ENCODE measurements at regions not wholly inside any gene's neighbourhood (a gene's known extent, or its start where the extent isn't known, plus 50 kb on each side); places are given as distances from the start of the nearest gene placed in this dataset.
"Not testable (repeated sequence)": the region's sequence is repeated elsewhere in the genome, so short reads cannot be mapped to it uniquely, and the experiment has no call there.

- no peak for DNase-seq
These were observed 513.8 kb upstream of the CCDC196 start for GRCh38 chr14:65972346-65972870.

GRCh38 chr14:65972891-65973290 is 513.3 kb upstream of the CCDC196 start:
- DNase-seq = no peak

DNA sequence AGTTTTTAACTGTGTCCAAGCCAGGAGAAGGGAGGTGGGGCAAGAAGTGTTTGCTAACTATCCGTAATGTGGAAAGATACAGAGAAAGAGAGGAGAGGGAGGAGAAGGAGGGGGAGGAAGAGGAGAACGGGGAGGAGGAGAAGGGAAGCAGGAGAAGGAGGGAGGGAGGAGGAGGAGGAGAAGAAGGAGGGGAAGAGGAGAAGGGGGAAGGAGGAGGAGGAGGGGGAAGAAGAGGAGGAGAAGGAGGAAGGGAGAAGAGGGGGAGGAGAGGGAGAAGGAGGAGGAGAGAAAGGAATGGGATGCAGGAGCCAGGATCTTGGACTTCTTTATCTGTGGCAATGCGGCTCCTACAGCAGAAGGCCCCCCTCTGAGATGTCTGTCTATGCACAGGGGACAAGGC is 510.3 kb upstream of the CCDC196 start:
- DNase-seq = no peak

DNA sequence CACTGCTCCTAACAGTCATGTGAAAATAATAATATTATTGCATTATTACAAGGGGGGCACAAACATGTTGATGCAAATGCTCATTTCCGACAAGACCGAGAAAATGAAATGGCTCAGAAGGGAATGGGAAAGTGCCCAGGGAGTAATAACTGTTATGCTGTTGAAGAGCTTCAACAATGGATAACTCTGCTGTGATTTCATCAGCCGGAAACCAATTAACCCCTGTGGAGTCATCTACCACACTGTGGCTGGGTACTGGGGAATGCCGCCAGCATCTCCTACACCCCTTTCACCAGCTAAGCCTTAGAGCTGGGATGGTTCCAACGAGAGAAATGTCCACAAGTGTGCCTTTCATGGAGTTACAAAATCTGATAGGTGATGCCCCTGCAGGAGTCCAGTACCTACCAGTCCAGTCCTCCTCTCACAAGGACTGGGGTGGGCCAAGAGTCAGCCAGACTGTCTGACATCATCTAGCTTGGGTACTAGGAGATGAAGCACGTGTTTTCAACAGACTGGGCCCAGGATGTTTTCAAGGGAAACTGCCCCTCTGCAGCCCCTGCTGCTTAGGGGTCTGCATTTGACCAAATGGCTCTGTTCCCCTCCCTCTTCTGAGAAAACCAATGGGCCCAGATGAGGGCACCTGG is 509.3 kb upstream of the CCDC196 start:
- DNase-seq = no peak

- no peak for DNase-seq
These were observed 504.9 kb upstream of the CCDC196 start for GRCh38 chr14:65981192-65981843.

GRCh38 chr14:65986041-65986440 is 500.1 kb upstream of the CCDC196 start:
- no peak for DNase-seq

DNA sequence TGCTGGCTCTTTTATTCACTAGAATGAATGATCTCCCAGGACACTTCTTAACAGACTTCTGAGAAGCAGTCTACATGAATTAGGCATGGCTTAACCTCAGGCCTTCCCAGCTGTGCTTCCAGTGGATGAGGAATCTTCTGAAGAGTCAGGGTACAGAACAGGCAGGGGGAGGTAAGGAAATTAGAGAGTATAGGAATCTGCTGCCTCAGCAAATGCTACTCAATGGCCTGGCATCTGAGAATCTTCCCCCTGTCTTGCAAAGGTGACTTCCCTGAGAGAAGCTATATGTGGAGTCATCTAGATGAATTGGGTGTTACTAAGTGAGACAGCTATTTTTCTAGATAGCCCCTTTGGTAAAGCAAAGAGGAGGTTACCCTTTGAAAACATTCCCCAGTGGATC is 496.2 kb upstream of the CCDC196 start:
- no peak for DNase-seq

DNA sequence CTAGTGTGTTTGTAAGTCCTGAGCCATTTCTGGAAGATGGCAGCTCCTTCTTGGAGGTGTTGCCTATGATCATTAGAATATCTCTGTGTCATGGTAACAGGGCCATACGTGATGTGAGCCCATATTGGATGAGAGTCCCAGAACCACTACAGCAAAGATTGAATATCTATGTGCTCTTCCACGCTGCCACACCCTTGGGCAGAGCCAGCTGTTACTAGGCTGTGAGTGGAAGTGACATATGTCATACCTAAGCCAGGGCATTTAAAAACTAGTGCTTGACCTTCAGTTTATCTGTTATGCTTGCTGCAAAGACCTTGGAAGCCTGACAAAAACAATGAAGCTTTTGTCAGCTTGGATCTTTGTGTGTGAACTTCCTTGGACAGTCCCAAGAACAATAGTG is 495.1 kb upstream of the CCDC196 start:
- DNase-seq = no peak

DNA sequence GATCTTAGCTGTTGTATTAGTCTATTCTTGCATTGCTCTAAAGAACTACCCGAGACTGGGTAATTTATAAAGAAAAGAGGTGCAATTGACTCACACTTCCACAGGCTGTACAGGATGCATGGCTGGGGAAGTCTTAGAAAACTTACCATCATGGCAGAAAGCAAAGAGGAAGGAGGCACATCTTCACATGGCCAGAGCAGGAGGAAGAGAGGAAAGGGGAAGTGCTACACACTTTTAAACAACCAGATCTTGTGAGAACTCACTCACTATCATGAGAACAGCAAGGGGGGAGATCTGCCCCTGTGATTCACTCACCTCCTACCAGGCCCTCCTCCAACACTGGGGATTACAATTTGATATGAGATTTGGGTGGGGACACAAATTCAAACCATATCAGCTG is 494.2 kb upstream of the CCDC196 start:
- not testable (repeated sequence) for DNase-seq

DNA sequence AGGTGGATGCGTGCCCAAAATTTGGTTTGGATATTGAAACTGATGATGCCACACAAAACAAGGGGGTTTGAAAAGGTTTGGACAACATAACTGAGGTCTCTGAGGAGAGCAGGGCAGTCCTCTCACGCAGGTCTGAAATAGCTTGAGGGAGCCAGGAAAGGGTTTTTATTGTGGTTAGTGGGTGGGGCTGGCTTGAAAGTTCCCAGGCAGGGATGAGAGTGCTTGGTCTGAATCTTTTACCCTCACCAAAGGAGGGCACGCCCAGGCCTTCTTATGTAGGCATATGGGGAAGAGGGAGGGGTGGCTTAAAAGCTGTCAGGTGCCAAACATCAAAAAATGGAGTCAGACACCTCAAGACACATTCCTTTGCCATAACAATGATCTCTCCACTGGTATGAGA is 493.1 kb upstream of the CCDC196 start:
- no peak for DNase-seq

GRCh38 chr14:65993996-65994395 is 492.2 kb upstream of the CCDC196 start:
- no peak for DNase-seq

GRCh38 chr14:65997347-65997746 is 488.8 kb upstream of the CCDC196 start:
- DNase-seq = no peak

DNA sequence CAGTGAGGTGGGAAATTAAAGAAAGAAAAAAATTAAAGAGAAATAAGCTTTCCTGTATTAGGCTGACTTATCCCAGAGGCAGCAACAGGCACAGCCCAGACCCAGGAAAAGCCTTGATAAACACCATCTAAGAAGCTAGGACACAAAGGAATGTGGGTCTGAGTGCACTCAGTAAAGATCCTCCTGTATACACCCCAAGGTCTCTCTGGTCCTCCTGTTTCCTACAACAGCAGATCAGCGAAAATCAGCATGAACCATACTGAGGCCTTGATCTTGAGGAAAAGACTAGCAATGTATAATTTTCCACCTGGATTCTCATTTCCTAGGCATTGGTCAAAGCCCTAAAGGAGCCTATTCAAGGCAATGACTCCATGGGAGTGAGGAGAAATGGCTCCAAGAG is 486.3 kb upstream of the CCDC196 start:
- DNase-seq = no peak

- DNase-seq = no peak
These were observed 485.4 kb upstream of the CCDC196 start for GRCh38 chr14:66000766-66001165.

- no peak for DNase-seq
These were observed 484.8 kb upstream of the CCDC196 start for GRCh38 chr14:66001356-66001755.

GRCh38 chr14:66003082-66003730 is 483.0 kb upstream of the CCDC196 start:
- no peak for DNase-seq

DNA sequence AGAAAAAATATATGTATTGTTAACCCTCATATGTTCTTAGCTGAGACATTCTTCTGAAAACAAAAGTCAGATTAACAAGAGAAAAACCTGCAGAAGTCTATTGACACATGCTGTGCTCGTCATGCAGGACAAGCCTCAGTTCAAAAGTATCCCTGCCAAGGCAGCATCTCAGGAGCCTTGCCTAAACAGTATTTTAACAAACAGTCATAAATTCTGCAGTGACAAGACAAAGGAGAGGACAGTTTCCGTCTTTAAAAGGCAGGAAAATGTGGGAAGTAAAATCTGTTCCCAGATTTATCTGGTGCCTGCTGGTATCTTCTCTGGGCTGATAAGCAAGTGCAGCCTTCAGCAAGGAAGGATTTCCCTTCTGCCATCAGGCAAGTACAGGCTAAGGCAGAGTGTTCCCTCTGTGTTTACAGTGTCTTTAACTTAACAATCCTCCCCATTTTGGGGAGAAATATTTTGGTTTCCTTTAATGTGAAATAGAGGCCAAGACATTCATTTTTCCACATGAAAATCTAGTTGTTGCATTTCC is 480.2 kb upstream of the CCDC196 start:
- DNase-seq = peak; percentile 11

DNA sequence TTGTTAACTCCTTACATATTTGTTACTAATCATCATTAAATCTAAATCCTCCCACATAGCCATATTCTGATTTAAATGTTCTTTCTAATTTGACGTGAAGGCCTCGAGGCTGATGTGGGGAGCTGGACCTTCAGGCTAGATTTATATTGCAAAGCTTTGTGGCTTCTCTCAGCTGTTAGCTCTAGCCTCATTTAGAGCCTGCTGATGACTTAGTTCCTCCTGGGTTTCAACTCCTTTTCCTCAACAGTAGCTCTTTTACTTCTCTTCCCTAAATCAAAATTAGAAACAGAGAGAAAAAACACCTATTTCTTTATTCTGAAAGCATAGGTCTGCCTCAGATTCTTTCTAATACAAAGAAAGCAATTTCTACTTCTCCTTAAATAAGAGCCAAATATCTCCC is 477.5 kb upstream of the CCDC196 start:
- DNase-seq = no peak

DNA sequence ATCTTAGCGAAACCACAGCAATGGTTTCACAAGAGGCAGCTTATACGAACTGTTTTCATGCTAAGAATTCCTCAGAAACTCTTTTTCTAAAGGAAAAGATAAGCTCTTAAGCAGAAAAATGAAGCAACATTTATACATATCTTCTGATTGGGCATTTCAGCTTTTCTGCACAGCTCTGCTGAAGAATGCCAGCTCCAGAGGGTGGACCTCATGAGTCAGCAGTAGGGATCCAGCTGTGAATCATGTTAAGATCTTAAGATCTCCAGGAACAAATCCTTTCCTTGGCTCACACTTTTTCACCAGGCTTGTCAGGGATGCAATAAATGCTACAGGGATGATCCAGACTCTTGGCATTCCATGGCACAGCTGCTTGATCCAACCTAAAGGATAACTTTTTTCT is 477.1 kb upstream of the CCDC196 start:
- DNase-seq = no peak

- no peak for DNase-seq
These were observed 475.5 kb upstream of the CCDC196 start for GRCh38 chr14:66010695-66011094.

- no peak for DNase-seq
These were observed 474.3 kb upstream of the CCDC196 start for GRCh38 chr14:66011855-66012254.

DNA sequence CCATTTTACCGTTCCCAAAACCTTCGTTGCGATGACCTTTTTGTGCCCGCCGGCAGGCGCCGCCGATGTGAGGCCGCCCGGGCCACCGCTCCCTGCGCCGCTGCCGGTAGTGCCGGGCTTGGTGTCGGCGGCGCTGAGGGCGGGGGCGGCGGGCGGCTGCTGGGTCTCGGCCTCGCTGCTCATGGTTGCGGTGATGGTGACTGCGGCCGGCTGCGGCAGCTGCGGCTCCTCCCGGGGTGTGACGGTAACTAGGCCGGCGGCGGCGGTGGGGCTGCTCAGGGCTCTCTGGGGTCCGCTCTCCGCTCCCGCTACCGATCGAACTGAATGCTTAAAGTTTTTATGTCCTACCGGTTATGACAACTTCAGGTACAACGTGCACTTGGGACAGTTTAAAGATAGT is 472.6 kb upstream of the CCDC196 start:
- not testable (repeated sequence) for DNase-seq

All from left kidney (tissue), 1 donor.